GM19240 (cell line): ENCODE measurements at regions not wholly inside any gene's neighbourhood (a gene's known extent, or its start where the extent isn't known, plus 50 kb on each side); places are given as distances from the start of the nearest gene placed in this dataset.
"Not testable (repeated sequence)": the region's sequence is repeated elsewhere in the genome, so short reads cannot be mapped to it uniquely, and the experiment has no call there.

Experiments used
- DNase-seq: peaks from one replicate; pipeline ENCODE4 v3.0.0; 2011; ENCODE audit warnings: low spot score; ENCODE audit not compliant: insufficient read length

- DNase-seq, result no peak
Observed at GRCh38 chr2:238502088-238502810, 75.5 kb downstream of the ASB1 start.

DNA sequence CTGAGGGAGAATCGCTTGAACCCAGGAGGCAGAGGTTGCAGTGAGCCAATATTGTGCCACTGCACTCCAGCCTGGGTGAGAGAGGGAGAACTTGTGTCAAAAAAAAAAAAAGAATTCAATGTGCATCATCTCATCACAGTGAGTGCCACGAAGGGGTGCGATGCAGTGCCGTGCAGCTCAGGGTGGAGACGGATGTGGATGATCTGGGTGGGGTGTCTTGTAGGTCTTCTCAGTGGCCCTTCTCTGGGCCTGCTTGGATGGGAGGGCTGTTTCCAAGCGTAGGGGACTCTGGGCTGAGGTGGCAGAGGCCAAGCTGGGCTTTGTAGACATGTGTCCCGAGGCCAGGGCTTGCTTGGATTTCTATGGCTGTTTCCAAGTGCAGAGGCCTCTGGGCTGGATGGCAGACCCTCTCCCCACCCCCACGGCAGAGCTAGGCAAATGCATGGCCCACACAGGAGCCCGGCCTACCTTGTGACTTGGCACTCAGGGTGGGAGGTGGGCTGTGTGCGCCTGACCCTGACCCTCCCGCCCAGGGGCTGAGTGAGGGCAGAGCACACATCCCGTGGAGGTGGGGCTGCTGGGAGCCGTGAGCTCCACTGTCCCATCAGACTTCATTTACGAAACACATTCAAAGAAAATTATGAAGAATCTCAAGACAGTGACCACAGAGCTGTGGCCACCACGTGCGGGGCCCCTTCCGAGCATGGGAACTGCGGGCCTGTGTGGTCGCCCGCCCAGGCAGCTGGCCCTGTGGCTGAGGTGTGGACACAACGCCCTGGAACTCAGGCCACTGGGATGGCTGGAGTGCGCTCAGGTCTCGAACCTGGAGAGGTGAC is 76.4 kb downstream of the ASB1 start:
- no peak for DNase-seq

DNA sequence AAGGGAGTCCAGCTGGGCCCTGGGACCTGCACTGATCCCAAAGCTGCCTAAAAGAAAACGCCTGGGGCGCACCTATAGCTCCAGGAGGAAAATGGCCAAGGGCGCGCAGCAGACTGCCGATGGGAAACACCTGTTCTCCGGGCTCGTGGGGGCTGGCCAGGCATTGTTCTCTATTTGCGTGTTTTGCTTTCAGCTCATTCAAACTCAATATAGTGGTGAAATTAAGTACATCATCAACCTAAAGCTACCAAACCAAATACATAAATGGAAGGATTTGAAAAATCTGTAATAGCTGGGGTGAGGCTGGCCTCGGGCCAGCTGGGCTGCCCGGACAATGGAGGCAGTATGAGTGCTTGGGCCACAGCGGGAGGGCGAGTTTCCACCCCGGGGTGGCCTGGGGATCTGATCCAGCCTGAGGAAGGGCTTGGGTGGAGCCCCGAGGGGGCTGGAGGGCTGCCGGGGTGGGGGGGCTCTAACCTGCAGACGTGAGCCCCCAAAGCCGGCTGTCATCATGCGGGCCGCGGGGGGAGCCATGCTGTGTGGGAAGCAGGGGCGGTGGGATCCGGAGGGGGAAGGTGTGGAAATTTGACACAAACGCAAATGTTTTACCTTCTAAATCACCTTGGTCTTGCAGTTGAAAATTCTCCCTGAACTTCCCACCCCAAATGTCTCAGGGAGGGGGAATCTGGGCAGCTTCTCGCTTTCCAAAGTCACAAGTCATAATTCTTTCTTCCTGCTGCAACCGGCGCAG is 77.6 kb downstream of the ASB1 start:
- DNase-seq, result no peak

DNA sequence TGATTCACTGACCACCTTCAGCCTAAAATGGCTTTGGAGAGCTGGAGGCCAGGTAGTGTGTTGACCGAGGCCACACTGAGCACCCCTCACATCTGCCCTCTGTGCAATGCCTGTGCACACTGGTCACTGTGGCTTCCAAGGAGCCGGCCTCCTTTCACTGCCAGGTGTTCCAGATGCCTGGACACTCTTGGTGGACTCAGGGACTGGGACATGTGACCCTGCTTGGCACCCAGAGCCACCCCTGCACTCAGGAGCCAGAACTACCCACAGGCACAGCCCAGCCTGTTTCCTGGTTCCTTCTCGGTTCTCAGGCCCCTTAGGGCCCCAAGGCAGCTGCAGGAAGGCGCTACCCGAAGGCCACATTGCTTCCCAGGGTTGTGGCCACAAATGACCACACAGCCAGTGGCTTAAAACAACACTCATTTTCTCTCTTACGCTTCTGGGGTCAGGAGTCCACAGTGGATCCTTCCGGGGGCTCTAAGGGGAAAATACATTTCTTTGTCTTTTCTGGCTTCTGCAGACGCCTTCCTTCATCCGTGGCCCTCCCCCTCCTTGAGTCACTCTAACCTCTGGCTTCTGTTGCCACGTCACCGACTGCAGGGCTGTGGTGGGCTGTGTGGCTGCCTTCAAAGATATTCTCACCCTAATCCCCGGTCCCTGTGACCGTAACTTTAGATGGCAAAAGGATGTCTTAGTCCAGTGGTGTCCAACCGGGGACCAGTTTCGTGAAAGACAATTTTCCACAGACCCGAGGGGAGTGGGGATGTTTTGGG is 78.6 kb downstream of the ASB1 start:
- no peak for DNase-seq

GRCh38 chr2:238505892-238506280 is 79.2 kb downstream of the ASB1 start:
- no peak for DNase-seq

DNA sequence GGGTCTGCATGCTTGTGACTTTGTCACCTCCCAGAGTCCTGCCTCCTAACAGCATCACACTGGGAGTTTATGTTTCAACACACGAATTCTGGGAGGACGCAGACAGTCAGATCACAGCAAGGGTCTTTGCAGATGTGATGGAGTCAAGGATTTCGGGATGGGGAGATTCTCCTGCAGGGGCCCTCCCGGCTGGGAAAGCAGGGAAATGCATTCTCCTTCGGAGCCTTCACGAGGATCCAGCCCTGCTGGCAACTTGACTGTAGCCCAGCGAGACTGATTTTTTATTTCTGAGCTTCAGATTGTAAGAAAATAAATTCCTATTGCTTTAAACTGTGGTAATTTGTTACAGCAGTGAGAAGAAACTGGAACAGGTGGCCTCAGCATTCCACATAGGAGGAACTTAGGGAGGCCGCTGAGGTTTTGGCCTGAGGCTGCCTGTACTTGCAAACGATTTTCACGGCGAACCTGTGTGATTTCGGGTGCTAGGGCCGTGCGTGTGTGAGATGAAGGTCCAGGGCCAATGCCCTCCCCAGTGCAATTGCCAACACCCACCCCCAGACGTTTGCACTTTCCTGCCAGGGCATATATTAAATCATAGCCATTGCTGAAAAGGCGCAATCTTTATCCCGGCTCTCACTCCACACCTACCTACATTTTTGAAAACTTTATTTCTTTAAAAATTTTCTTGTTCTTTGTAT is 79.8 kb downstream of the ASB1 start:
- no peak for DNase-seq

- no peak for DNase-seq
Observed at GRCh38 chr2:238507836-238508235, 81.1 kb downstream of the ASB1 start.

GRCh38 chr2:238509151-238509835 is 82.6 kb downstream of the ASB1 start:
- no peak for DNase-seq

GRCh38 chr2:238509903-238510302 is 83.2 kb downstream of the ASB1 start:
- no peak for DNase-seq

GRCh38 chr2:238510911-238511613 is 84.3 kb downstream of the ASB1 start:
- DNase-seq, result no peak

DNA sequence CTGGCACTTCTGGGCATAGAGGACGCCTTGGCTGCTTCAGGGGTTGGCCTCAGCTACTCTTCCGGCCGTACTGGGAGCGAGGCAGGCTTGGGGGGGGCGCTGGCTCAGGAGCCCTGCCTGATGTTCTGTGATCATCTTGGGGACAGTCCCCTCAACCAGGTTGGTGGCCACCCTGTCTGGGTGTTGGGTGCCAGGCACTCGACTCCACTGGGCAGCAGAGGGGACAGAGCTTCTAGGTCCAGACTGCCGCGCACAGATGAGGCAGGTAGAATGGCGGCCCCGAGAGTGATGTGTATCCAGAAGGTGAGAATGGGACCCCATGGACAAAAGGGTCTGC is 84.9 kb downstream of the ASB1 start:
- DNase-seq, result no peak

- DNase-seq, result no peak
Observed at GRCh38 chr2:238512247-238512867, 85.6 kb downstream of the ASB1 start.

- no peak for DNase-seq
Observed at GRCh38 chr2:238513346-238513745, 86.6 kb downstream of the ASB1 start.

DNA sequence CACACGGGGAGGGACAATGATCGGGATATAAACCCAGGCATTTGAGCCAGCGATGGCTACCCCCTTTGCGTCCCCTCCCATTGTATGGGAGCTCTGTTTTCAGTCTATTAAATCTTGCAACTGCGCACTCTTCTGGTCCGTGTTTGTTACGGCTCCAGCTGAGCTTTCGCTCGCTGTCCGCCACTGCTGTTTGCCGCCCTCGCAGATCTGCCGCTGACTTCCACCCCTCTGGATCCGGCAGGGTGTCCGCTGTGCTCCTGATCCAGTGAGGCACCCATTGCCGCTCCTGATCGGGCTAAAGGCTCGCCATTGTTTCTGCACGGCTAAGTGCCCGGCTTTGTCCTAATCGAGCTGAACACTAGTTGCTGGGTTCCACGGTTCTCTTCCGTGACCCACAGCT is 87.3 kb downstream of the ASB1 start:
- DNase-seq, result not testable (repeated sequence)

- no peak for DNase-seq
Observed at GRCh38 chr2:238515377-238515776, 88.7 kb downstream of the ASB1 start.

DNA sequence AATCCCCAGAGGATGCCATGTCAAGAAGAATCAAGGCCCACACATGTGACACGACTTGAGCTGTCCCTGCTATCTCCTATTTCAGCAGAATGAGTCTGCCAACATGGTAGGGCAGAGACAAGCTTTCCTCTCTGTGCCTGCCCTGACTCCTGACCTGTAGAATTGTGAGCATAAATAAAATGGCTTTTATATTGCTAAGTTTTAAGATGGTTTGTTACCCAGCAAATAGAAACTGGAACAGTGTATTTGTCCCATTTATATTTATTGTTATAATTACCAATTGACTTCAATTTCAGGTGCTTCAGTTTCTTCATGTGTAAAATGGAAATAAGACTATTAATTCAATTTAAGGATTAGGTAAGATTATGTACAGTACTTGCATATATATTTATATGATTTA is 90.5 kb downstream of the ASB1 start:
- DNase-seq, result no peak

DNA sequence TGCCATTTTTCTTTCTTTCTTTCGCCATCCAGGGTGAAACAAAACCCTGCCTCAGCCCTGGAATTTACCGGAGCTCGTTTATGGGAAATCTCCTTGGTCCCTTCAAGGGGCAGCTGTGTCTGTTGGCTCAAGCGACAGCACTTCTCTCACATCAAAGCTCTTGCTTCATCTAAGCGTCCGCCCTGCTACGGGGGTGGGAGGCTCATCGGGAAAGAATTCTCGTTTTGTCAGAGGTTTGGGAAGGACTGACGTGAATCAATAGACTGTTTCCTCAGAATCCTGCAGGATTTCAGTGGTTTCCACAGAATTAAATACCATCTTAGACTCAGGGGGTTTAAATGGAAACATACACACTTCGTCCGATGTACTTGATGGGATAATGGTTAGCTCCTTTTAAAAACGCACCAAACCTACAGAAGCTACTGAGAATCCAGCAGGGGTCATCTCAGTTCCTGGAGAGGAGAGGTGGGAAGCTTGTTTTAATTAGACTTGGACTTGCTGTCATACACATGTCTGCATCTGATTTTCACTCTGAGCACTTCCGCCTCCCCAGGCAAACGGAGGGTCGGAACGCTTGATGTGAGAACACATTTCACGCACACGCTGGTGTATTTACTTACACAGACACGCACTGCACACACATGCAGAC is 91.6 kb downstream of the ASB1 start:
- no peak for DNase-seq

GRCh38 chr2:238518821-238519186 is 92.1 kb downstream of the ASB1 start:
- DNase-seq, result no peak

GRCh38 chr2:238520359-238520886 is 93.7 kb downstream of the ASB1 start:
- DNase-seq, result no peak
